Activated CD8-positive, alpha-beta T cell treated with anti-CD3 and anti-CD28 coated beads for 36 hours (primary cell): ENCODE measurements at regions not wholly inside any gene's neighbourhood (a gene's known extent, or its start where the extent isn't known, plus 50 kb on each side); places are given as distances from the start of the nearest gene placed in this dataset.

ENCODE experiments used
- ATAC-seq: fragments of 200-7000 bp; cut with Tn5 transposase; one replicate; pipeline ENCODE4 v1.10.0; 2021; ENCODE audit warnings: mild to moderate bottlenecking, moderate library complexity
- CTCF ChIA-PET: fragments of 350-600 bp; sonication (Branson Sonifier 250); formaldehyde crosslinking; loops from one replicate; lab custom pipeline; 2021; ENCODE audit warnings: antibody characterized with exemption; lab: Charles Lee
- POLR2A ChIA-PET: fragments of 350-600 bp; sonication (Branson Sonifier 250); formaldehyde crosslinking; loops from one replicate; lab custom pipeline; 2021; ENCODE audit warnings: antibody characterized with exemption; lab: Charles Lee
- DNase-seq: peaks from one replicate; pipeline ENCODE4 v3.0.0-alpha.2; 2020
- H3K27ac Mint-ChIP-seq: one replicate; pipeline ENCODE4 v1.8.0; 2021; ENCODE audit warnings: mild to moderate bottlenecking, mixed read lengths
- H3K27me3 Mint-ChIP-seq: one replicate; pipeline ENCODE4 v1.8.0; 2021; ENCODE audit warnings: mixed read lengths
- H3K36me3 Mint-ChIP-seq: one replicate; pipeline ENCODE4 v1.8.0; 2021; ENCODE audit warnings: low read depth, mixed read lengths
- H3K4me1 Mint-ChIP-seq: one replicate; pipeline ENCODE4 v1.8.0; 2021; ENCODE audit warnings: low read depth, mixed read lengths
- H3K4me3 Mint-ChIP-seq: one replicate; pipeline ENCODE4 v1.8.0; 2021; ENCODE audit warnings: mild to moderate bottlenecking, moderate library complexity, mixed read lengths
- H3K9me3 Mint-ChIP-seq: one replicate; pipeline ENCODE4 v1.8.0; 2021; ENCODE audit warnings: mixed read lengths
- intact Hi-C: fragments of 100-400 bp; cut with micrococcal nuclease; formaldehyde crosslinking; loops from one replicate; pipeline ENCODE4 v1.10.0; 2022
- TF ChIP-seq, protein P1 (sequence below): fragments of 200-600 bp; IDR thresholded peaks from one replicate; pipeline ENCODE4 v1.8.0; 2022; ENCODE audit warnings: antibody characterized with exemption, mild to moderate bottlenecking

DNA sequence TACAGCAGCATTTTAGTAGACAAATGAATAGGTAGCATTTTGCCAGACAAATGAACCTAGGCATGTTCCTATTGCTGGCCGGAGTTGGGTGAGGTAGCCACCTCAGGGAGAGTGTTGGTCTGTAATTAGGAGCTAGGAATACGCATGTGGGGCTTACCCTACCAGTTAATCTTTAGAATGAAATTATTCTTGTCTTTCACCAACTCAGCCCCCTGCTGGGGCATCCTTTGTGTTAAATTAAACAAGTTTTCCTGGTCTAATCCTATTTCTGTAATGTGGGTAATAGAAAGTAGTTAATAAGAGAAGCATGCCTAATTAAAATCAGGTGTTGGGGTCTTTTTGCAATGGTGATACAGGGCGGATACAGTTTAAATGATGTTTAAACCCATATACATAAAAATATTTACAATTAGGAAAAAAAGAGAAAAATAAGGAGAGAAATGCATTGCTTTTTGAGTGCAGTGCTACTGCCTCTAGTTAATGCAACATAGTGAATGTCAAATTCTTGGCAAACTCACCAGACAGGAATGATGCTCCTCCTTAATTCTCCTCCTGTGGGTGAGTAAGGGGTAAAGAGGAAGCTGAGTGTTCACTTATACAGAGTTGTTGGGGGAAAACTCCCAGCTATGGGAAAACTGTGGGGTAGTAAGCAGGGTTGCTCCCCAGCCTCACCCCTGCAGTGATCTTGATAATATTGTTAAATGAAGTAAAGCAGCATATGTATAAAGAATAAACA is 276.4 kb upstream of the EDNRB start:
- H3K4me1 Mint-ChIP-seq: no peaks in the 10 kb centered on the region
- no peak for ATAC-seq
- peaks cover 4% of the 10 kb centered on the region for H3K27me3 Mint-ChIP-seq
- H3K9me3 Mint-ChIP-seq: no peaks in the 10 kb centered on the region
- TF ChIP-seq, protein P1, sequence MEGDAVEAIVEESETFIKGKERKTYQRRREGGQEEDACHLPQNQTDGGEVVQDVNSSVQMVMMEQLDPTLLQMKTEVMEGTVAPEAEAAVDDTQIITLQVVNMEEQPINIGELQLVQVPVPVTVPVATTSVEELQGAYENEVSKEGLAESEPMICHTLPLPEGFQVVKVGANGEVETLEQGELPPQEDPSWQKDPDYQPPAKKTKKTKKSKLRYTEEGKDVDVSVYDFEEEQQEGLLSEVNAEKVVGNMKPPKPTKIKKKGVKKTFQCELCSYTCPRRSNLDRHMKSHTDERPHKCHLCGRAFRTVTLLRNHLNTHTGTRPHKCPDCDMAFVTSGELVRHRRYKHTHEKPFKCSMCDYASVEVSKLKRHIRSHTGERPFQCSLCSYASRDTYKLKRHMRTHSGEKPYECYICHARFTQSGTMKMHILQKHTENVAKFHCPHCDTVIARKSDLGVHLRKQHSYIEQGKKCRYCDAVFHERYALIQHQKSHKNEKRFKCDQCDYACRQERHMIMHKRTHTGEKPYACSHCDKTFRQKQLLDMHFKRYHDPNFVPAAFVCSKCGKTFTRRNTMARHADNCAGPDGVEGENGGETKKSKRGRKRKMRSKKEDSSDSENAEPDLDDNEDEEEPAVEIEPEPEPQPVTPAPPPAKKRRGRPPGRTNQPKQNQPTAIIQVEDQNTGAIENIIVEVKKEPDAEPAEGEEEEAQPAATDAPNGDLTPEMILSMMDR: no peak
- ChIA-PET CTCF (no interaction called here), POLR2A (no interaction called here)
- intact Hi-C loops: no loop called here
- H3K4me3 Mint-ChIP-seq: no peak overlapping the region
- DNase-seq: no peak
- no peak overlapping the region for H3K27ac Mint-ChIP-seq
- no peaks in the 10 kb centered on the region for H3K36me3 Mint-ChIP-seq

- DNase-seq: no peak
- Mint-ChIP-seq H3K27ac (no peak overlapping the region), H3K27me3 (peaks cover 4% of the 10 kb centered on the region), H3K36me3 (no peaks in the 10 kb centered on the region), H3K9me3 (no peaks in the 10 kb centered on the region), H3K4me3 (no peak overlapping the region), H3K4me1 (no peaks in the 10 kb centered on the region)
- intact Hi-C loops: no loop called here
- ChIA-PET CTCF (no interaction called here), POLR2A (no interaction called here)
- TF ChIP-seq, protein P1: no peak
- ATAC-seq: no peak
Observed at GRCh38 chr13:78193846-78194245, 275.2 kb upstream of the EDNRB start.

GRCh38 chr13:78192716-78193115 is 274.1 kb upstream of the EDNRB start:
- no peak for ATAC-seq

DNA sequence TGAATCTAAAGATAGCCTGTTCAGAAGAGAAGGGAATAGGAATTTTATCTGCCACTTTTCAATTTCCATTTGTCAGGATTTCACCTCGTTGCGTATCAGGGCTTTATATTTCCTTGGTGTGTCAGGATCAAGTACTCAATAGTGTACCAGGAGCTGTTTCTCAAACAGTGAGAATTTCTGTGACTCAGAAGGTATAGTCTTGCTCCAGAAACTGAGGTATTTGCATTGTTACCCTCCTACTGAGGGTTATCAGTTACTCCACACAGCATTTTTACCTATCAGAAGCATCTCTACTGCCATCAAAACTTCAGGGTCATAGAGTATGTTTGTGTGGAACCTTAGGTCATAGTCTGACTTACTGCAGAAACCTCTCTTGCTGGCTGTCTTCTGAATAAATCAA is 271.7 kb upstream of the EDNRB start:
- H3K9me3 Mint-ChIP-seq: no peaks in the 10 kb centered on the region
- ChIA-PET POLR2A (no interaction called here), CTCF (interaction anchor here (0.8 kb wide), 1 partner anchor 59 kb away, joined by 3 read pairs; no protein-coding TSS in a partner anchor)
- H3K27ac Mint-ChIP-seq: no peak overlapping the region
- DNase-seq: no peak
- no peak for ATAC-seq
- H3K4me1 Mint-ChIP-seq: no peaks in the 10 kb centered on the region
- intact Hi-C loops: no loop called here
- H3K27me3 Mint-ChIP-seq: peaks cover 4% of the 10 kb centered on the region
- no peak overlapping the region for H3K4me3 Mint-ChIP-seq
- no peaks in the 10 kb centered on the region for H3K36me3 Mint-ChIP-seq
- TF ChIP-seq, protein P1: no peak

More at GRCh38 chr13:78192716-78193115, 274.1 kb upstream of the EDNRB start:
- TF ChIP-seq, protein P1: no peak
- no peak overlapping the region for H3K4me3 Mint-ChIP-seq
- ChIA-PET CTCF (no interaction called here), POLR2A (no interaction called here)
- H3K27me3 Mint-ChIP-seq: peaks cover 4% of the 10 kb centered on the region
- H3K9me3 Mint-ChIP-seq: no peaks in the 10 kb centered on the region
- H3K27ac Mint-ChIP-seq: no peak overlapping the region
- intact Hi-C loops: no loop called here
- no peaks in the 10 kb centered on the region for H3K4me1 Mint-ChIP-seq
- H3K36me3 Mint-ChIP-seq: no peaks in the 10 kb centered on the region
- DNase-seq: no peak

- CTCF ChIA-PET: no interaction called here
Observed at GRCh38 chr13:78187781-78188180, 269.1 kb upstream of the EDNRB start.

More at GRCh38 chr13:78187781-78188180, 269.1 kb upstream of the EDNRB start:
- ATAC-seq (no peak), DNase-seq (no peak)
- TF ChIP-seq, protein P1: no peak
- Mint-ChIP-seq H3K36me3 (no peaks in the 10 kb centered on the region), H3K9me3 (no peaks in the 10 kb centered on the region), H3K27ac (no peak overlapping the region), H3K4me1 (no peaks in the 10 kb centered on the region), H3K27me3 (peaks cover 2% of the 10 kb centered on the region), H3K4me3 (no peak overlapping the region)
- intact Hi-C loops: no loop called here
- POLR2A ChIA-PET: no interaction called here
